Retina (tissue), 1 donor: ENCODE measurements at regions not wholly inside any gene's neighbourhood (a gene's known extent, or its start where the extent isn't known, plus 50 kb on each side); places are given as distances from the start of the nearest gene placed in this dataset.
A peak's percentile ranks its signal among the peaks of the same experiment; 100 is the strongest.
"Not testable (repeated sequence)": the region's sequence is repeated elsewhere in the genome, so short reads cannot be mapped to it uniquely, and the experiment has no call there.

Source experiments
- DNase-seq: peaks from one replicate; pipeline ENCODE4 v3.0.0-alpha.2; 2016

- DNase-seq = no peak
Observed at GRCh38 chr3:166637984-166638530, 742.0 kb downstream of the ZBBX start.

- DNase-seq = no peak
Observed at GRCh38 chr3:166634091-166634746, 745.9 kb downstream of the ZBBX start.

GRCh38 chr3:166630190-166630589 is 749.9 kb downstream of the ZBBX start:
- no peak for DNase-seq

- no peak for DNase-seq
Observed at GRCh38 chr3:166613365-166613764, 766.7 kb downstream of the ZBBX start.

- DNase-seq = not testable (repeated sequence)
Observed at GRCh38 chr3:166612761-166613160, 767.3 kb downstream of the ZBBX start.

- peak; percentile 9 for DNase-seq
Observed at GRCh38 chr3:166607933-166608521, 770.8 kb upstream of the BCHE start.

GRCh38 chr3:166606988-166607387 is 769.8 kb upstream of the BCHE start:
- no peak for DNase-seq

- no peak for DNase-seq
Observed at GRCh38 chr3:166593776-166594175, 756.6 kb upstream of the BCHE start.

- no peak for DNase-seq
Observed at GRCh38 chr3:166582236-166582635, 745.0 kb upstream of the BCHE start.

GRCh38 chr3:166580561-166580960 is 743.3 kb upstream of the BCHE start:
- no peak for DNase-seq

GRCh38 chr3:166575161-166575560 is 737.9 kb upstream of the BCHE start:
- no peak for DNase-seq

GRCh38 chr3:166571686-166572085 is 734.5 kb upstream of the BCHE start:
- DNase-seq = not testable (repeated sequence)

- peak; percentile 17 for DNase-seq
Observed at GRCh38 chr3:166570102-166570501, 732.9 kb upstream of the BCHE start.

GRCh38 chr3:166569589-166569988 is 732.4 kb upstream of the BCHE start:
- no peak for DNase-seq

GRCh38 chr3:166560253-166560652 is 723.0 kb upstream of the BCHE start:
- DNase-seq = no peak

GRCh38 chr3:166556955-166557354 is 719.7 kb upstream of the BCHE start:
- DNase-seq = no peak

- no peak for DNase-seq
Observed at GRCh38 chr3:166554023-166554422, 716.8 kb upstream of the BCHE start.

GRCh38 chr3:166533740-166534139 is 696.5 kb upstream of the BCHE start:
- no peak for DNase-seq

GRCh38 chr3:166531730-166532129 is 694.5 kb upstream of the BCHE start:
- DNase-seq = peak; percentile 6

- DNase-seq = peak; percentile 9
Observed at GRCh38 chr3:166527325-166527724, 690.1 kb upstream of the BCHE start.

- peak; percentile 54 for DNase-seq
Observed at GRCh38 chr3:166526881-166527280, 689.7 kb upstream of the BCHE start.

GRCh38 chr3:166522017-166522416 is 684.8 kb upstream of the BCHE start:
- DNase-seq = no peak

GRCh38 chr3:166519443-166519842 is 682.2 kb upstream of the BCHE start:
- no peak for DNase-seq

GRCh38 chr3:166518040-166518439 is 680.8 kb upstream of the BCHE start:
- no peak for DNase-seq

GRCh38 chr3:166510382-166510781 is 673.2 kb upstream of the BCHE start:
- no peak for DNase-seq
